ENCODE measurements at regions not wholly inside any gene's neighbourhood (a gene's known extent, or its start where the extent isn't known, plus 50 kb on each side); places are given as distances from the start of the nearest gene placed in this dataset.

DNA sequence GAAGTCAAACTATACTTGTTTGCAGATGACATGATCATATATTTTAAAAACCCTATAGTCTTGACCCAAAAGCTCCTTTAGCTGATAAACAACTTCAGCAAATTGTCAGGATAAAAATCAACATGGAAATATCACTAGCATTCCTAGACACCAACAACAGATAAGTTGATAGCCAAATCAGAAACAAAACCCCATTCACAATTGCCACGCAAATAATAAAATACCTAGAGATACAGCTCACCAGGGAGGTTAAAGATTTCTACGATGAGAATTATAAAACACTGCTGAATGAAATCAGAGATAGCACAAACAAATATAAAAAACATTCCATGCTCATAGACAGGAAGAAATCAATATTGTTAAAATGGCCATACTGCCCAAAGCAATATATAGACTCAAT is 605.0 kb upstream of the GRIA3 start:
- no peaks in the 10 kb centered on the region for H3K36me3 ChIP-seq (ENCODE audit: control insufficient read depth in 4 of 4, insufficient read depth in 3 of 4, low read depth in 1 of 4, low read length in 3 of 4)
- H3K27me3 ChIP-seq (ENCODE audit: control insufficient read depth in 4 of 4, insufficient read depth in 4 of 4, low read length in 3 of 4) = no peaks in the 10 kb centered on the region
- H3K9ac ChIP-seq (ENCODE audit: low read depth in 1 of 2, low read length in 2 of 2) = no peak overlapping the region
- peaks cover 0 to 2% (median 0%) of the 10 kb centered on the region in 4 donors for H3K9me3 ChIP-seq (ENCODE audit: control insufficient read depth in 4 of 4, low read length in 3 of 4)
- no peak overlapping the region for H3K27ac ChIP-seq (ENCODE audit: low read depth in 1 of 2, low read length in 2 of 2)
- no peak for DNase-seq (ENCODE audit: low spot score)
- TF ChIP-seq, protein P1, sequence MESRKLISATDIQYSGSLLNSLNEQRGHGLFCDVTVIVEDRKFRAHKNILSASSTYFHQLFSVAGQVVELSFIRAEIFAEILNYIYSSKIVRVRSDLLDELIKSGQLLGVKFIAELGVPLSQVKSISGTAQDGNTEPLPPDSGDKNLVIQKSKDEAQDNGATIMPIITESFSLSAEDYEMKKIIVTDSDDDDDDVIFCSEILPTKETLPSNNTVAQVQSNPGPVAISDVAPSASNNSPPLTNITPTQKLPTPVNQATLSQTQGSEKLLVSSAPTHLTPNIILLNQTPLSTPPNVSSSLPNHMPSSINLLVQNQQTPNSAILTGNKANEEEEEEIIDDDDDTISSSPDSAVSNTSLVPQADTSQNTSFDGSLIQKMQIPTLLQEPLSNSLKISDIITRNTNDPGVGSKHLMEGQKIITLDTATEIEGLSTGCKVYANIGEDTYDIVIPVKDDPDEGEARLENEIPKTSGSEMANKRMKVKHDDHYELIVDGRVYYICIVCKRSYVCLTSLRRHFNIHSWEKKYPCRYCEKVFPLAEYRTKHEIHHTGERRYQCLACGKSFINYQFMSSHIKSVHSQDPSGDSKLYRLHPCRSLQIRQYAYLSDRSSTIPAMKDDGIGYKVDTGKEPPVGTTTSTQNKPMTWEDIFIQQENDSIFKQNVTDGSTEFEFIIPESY (IDR thresholded peaks at IDR 0.05) = no peak
- TF ChIP-seq RAD21 (IDR thresholded peaks at IDR 0.05) (no peak), EGR1 (IDR thresholded peaks at IDR 0.05; ENCODE audit: low read depth in 2 of 2) (no peak), YY1 (IDR thresholded peaks at IDR 0.05) (no peak), ATF3 (IDR thresholded peaks at IDR 0.05) (no peak), FOXA1 (IDR thresholded peaks at IDR 0.05) (no peak)
- TF ChIP-seq, protein P2, sequence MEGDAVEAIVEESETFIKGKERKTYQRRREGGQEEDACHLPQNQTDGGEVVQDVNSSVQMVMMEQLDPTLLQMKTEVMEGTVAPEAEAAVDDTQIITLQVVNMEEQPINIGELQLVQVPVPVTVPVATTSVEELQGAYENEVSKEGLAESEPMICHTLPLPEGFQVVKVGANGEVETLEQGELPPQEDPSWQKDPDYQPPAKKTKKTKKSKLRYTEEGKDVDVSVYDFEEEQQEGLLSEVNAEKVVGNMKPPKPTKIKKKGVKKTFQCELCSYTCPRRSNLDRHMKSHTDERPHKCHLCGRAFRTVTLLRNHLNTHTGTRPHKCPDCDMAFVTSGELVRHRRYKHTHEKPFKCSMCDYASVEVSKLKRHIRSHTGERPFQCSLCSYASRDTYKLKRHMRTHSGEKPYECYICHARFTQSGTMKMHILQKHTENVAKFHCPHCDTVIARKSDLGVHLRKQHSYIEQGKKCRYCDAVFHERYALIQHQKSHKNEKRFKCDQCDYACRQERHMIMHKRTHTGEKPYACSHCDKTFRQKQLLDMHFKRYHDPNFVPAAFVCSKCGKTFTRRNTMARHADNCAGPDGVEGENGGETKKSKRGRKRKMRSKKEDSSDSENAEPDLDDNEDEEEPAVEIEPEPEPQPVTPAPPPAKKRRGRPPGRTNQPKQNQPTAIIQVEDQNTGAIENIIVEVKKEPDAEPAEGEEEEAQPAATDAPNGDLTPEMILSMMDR (IDR thresholded peaks at IDR 0.05; ENCODE audit: low read depth, low read length, missing input control) = no peak
- TF ChIP-seq, protein P3, sequence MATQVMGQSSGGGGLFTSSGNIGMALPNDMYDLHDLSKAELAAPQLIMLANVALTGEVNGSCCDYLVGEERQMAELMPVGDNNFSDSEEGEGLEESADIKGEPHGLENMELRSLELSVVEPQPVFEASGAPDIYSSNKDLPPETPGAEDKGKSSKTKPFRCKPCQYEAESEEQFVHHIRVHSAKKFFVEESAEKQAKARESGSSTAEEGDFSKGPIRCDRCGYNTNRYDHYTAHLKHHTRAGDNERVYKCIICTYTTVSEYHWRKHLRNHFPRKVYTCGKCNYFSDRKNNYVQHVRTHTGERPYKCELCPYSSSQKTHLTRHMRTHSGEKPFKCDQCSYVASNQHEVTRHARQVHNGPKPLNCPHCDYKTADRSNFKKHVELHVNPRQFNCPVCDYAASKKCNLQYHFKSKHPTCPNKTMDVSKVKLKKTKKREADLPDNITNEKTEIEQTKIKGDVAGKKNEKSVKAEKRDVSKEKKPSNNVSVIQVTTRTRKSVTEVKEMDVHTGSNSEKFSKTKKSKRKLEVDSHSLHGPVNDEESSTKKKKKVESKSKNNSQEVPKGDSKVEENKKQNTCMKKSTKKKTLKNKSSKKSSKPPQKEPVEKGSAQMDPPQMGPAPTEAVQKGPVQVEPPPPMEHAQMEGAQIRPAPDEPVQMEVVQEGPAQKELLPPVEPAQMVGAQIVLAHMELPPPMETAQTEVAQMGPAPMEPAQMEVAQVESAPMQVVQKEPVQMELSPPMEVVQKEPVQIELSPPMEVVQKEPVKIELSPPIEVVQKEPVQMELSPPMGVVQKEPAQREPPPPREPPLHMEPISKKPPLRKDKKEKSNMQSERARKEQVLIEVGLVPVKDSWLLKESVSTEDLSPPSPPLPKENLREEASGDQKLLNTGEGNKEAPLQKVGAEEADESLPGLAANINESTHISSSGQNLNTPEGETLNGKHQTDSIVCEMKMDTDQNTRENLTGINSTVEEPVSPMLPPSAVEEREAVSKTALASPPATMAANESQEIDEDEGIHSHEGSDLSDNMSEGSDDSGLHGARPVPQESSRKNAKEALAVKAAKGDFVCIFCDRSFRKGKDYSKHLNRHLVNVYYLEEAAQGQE (IDR thresholded peaks at IDR 0.05) = no peak
- 78% methylated on average over 2 of the region's 2 CpGs for WGBS
- H3K4me1 ChIP-seq (ENCODE audit: control insufficient read depth in 4 of 4, insufficient read depth in 4 of 4, low read length in 3 of 4) = no peaks in the 10 kb centered on the region
- no peak overlapping the region for H3K4me3 ChIP-seq (ENCODE audit: low read depth in 1 of 3, low read length in 3 of 3)

DNA sequence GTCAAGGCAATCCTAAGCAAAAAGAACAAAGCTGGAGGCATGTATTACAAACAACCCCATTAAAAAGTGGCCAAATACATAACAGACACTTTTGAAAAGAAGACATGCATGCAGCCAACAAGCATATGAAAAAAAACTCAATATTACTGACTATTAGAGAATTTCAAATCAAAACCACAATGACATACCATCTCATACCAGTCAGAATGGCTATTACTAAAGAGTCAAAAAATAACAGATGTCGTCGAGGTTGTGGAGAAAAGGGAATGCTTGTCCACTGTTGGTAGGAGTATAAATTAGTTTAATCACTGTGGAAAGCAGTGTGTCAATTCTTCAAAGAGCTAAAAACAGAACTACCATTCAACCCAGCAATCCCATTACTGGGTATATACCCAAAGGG is 604.6 kb upstream of the GRIA3 start:
- Histone ChIP-seq H3K4me3 (ENCODE audit: low read depth in 1 of 3, low read length in 3 of 3) (no peak overlapping the region), H3K4me1 (ENCODE audit: control insufficient read depth in 4 of 4, insufficient read depth in 4 of 4, low read length in 3 of 4) (no peaks in the 10 kb centered on the region), H3K9me3 (ENCODE audit: control insufficient read depth in 4 of 4, low read length in 3 of 4) (peaks cover 0 to 2% (median 0%) of the 10 kb centered on the region in 4 donors), H3K27ac (ENCODE audit: low read depth in 1 of 2, low read length in 2 of 2) (no peak overlapping the region), H3K36me3 (ENCODE audit: control insufficient read depth in 4 of 4, insufficient read depth in 3 of 4, low read depth in 1 of 4, low read length in 3 of 4) (no peaks in the 10 kb centered on the region), H3K9ac (ENCODE audit: low read depth in 1 of 2, low read length in 2 of 2) (no peak overlapping the region), H3K27me3 (ENCODE audit: control insufficient read depth in 4 of 4, insufficient read depth in 4 of 4, low read length in 3 of 4) (no peaks in the 10 kb centered on the region)
- TF ChIP-seq GABPA (IDR thresholded peaks at IDR 0.05 in 1 of 2, conservative IDR thresholded peaks at IDR 0.05 in 1 of 2) (no peak), EGR1 (IDR thresholded peaks at IDR 0.05; ENCODE audit: low read depth in 2 of 2) (no peak), NR2F2 (IDR thresholded peaks at IDR 0.05) (no peak), FOXA2 (IDR thresholded peaks at IDR 0.05) (no peak), RXRA (IDR thresholded peaks at IDR 0.05) (no peak), FOXA1 (IDR thresholded peaks at IDR 0.05) (no peak), MAX (IDR thresholded peaks at IDR 0.05) (no peak), ATF3 (IDR thresholded peaks at IDR 0.05) (no peak), RAD21 (IDR thresholded peaks at IDR 0.05) (no peak), TAF1 (conservative IDR thresholded peaks at IDR 0.05) (no peak)
- TF ChIP-seq, protein P3 (IDR thresholded peaks at IDR 0.05) = no peak
- TF ChIP-seq, protein P2 (IDR thresholded peaks at IDR 0.05; ENCODE audit: low read depth, low read length, missing input control) = no peak
- DNase-seq (ENCODE audit: low spot score) = no peak
- WGBS = 79% methylated on average over 2 of the region's 2 CpGs
